HG03571 (cell line): ENCODE measurements at regions not wholly inside any gene's neighbourhood (a gene's known extent, or its start where the extent isn't known, plus 50 kb on each side); places are given as distances from the start of the nearest gene placed in this dataset.

Experiments
- ATAC-seq: cut with Tn5 transposase; IDR thresholded peaks from one replicate; pipeline ENCODE4 v1.9.1; 2021; ENCODE audit not compliant: unreplicated experiment

GRCh38 chr5:152337484-152337883 is 67.6 kb downstream of the NMUR2 start:
- no peak for ATAC-seq

GRCh38 chr5:152335461-152335860 is 69.6 kb downstream of the NMUR2 start:
- no peak for ATAC-seq

- no peak for ATAC-seq
These were observed 72.2 kb downstream of the NMUR2 start for GRCh38 chr5:152332716-152333460.

- no peak for ATAC-seq
These were observed 73.4 kb downstream of the NMUR2 start for GRCh38 chr5:152331718-152332117.

- ATAC-seq: no peak
These were observed 74.1 kb downstream of the NMUR2 start for GRCh38 chr5:152331006-152331405.

- ATAC-seq: no peak
These were observed 75.3 kb downstream of the NMUR2 start for GRCh38 chr5:152329761-152330283.

GRCh38 chr5:152329207-152329606 is 75.9 kb downstream of the NMUR2 start:
- no peak for ATAC-seq

- no peak for ATAC-seq
These were observed 89.1 kb downstream of the NMUR2 start for GRCh38 chr5:152315942-152316341.

- no peak for ATAC-seq
These were observed 90.8 kb downstream of the NMUR2 start for GRCh38 chr5:152314196-152314829.

GRCh38 chr5:152309926-152310450 is 95.1 kb downstream of the NMUR2 start:
- no peak for ATAC-seq

GRCh38 chr5:152306386-152306785 is 98.7 kb downstream of the NMUR2 start:
- ATAC-seq: no peak

- no peak for ATAC-seq
These were observed 99.6 kb downstream of the NMUR2 start for GRCh38 chr5:152305525-152305924.

GRCh38 chr5:152303841-152304240 is 101.2 kb downstream of the NMUR2 start:
- ATAC-seq: no peak

- no peak for ATAC-seq
These were observed 107.2 kb downstream of the NMUR2 start for GRCh38 chr5:152297866-152298265.

GRCh38 chr5:152293189-152293588 is 111.9 kb downstream of the NMUR2 start:
- ATAC-seq: no peak

- ATAC-seq: no peak
These were observed 114.9 kb downstream of the NMUR2 start for GRCh38 chr5:152290181-152290580.

GRCh38 chr5:152288917-152289595 is 116.0 kb downstream of the NMUR2 start:
- no peak for ATAC-seq

- ATAC-seq: no peak
These were observed 116.6 kb downstream of the NMUR2 start for GRCh38 chr5:152288499-152288898.

GRCh38 chr5:152285764-152286163 is 119.3 kb downstream of the NMUR2 start:
- no peak for ATAC-seq

GRCh38 chr5:152282331-152282730 is 122.7 kb downstream of the NMUR2 start:
- ATAC-seq: no peak

GRCh38 chr5:152277936-152278335 is 127.1 kb downstream of the NMUR2 start:
- ATAC-seq: no peak

- no peak for ATAC-seq
These were observed 130.9 kb downstream of the NMUR2 start for GRCh38 chr5:152274224-152274623.
